ENCODE measurements at regions not wholly inside any gene's neighbourhood (a gene's known extent, or its start where the extent isn't known, plus 50 kb on each side); places are given as distances from the start of the nearest gene placed in this dataset.

DNA sequence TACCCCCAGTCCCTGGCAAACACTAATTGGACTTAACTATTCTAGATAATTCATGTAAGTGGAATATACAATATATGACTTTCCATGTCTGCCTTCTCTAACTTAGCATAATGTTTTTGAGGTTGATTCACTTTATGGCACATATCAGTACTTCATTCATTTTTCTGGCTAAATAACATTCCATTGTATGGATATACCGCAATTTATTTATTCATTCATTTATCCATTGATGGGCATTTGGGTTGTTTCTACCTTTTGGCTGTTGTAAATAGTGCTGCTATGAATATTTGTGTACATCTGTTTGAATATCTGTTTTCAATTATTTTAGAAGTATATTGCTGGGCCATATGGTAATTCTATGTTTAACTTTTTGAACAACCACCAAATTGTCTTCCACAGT lies 616.3 kb downstream of the UTRN start:
- H2AFZ ChIP-seq (ENCODE audit: low read length): no peak overlapping the region
- no peaks in the 10 kb centered on the region for H3K36me3 ChIP-seq (ENCODE audit: low read depth, low read length)
- H3K79me2 ChIP-seq (ENCODE audit: low read length): no peaks in the 10 kb centered on the region
- ChIA-PET CTCF (no interaction called here), POLR2A (ENCODE audit: unreplicated experiment) (no interaction called here)
- ATAC-seq: no peak
- H3K27me3 ChIP-seq (ENCODE audit: low read length): no peaks in the 10 kb centered on the region
- no peak overlapping the region for H3K4me3 ChIP-seq (ENCODE audit: low read length)
- H3K4me2 ChIP-seq (ENCODE audit: low read length): no peak overlapping the region
- no TSS peak for BruUV-seq (replicated peaks)
- TF ChIP-seq, protein P1, sequence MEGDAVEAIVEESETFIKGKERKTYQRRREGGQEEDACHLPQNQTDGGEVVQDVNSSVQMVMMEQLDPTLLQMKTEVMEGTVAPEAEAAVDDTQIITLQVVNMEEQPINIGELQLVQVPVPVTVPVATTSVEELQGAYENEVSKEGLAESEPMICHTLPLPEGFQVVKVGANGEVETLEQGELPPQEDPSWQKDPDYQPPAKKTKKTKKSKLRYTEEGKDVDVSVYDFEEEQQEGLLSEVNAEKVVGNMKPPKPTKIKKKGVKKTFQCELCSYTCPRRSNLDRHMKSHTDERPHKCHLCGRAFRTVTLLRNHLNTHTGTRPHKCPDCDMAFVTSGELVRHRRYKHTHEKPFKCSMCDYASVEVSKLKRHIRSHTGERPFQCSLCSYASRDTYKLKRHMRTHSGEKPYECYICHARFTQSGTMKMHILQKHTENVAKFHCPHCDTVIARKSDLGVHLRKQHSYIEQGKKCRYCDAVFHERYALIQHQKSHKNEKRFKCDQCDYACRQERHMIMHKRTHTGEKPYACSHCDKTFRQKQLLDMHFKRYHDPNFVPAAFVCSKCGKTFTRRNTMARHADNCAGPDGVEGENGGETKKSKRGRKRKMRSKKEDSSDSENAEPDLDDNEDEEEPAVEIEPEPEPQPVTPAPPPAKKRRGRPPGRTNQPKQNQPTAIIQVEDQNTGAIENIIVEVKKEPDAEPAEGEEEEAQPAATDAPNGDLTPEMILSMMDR (conservative IDR thresholded peaks at IDR 0.05; ENCODE audit: low read depth, low read length): no peak
- TF ChIP-seq EZH2 (IDR thresholded peaks at IDR 0.05; ENCODE audit: low read length, unreplicated experiment) (no peak), EZH2phosphoT487 (IDR thresholded peaks at IDR 0.05; ENCODE audit: borderline replicate concordance, low read length) (no peak)
- no peak overlapping the region for H3K27ac ChIP-seq (ENCODE audit: low read length)
- intact Hi-C loops (cut with micrococcal nuclease): no loop called here
- no peaks in the 10 kb centered on the region for H3K9me2 ChIP-seq (replicated peaks; ENCODE audit: low read length)
- peaks cover 34% of the 10 kb centered on the region for H3K4me1 ChIP-seq (ENCODE audit: insufficient read depth, low read length)
- H4K20me1 ChIP-seq (ENCODE audit: low read length): no peaks in the 10 kb centered on the region
- no peak for DNase-seq
- no peak overlapping the region for H3K9ac ChIP-seq (ENCODE audit: low read length)
- H3K9me3 ChIP-seq (ENCODE audit: low read length): no peaks in the 10 kb centered on the region
- peaks cover 17% of the 10 kb centered on the region for H3F3A ChIP-seq (ENCODE audit: low read length, unreplicated experiment)

- Histone ChIP-seq H3F3A (ENCODE audit: low read length, unreplicated experiment) (no peaks in the 10 kb centered on the region), H3K4me1 (ENCODE audit: insufficient read depth, low read length) (peaks cover 21% of the 10 kb centered on the region), H3K4me3 (ENCODE audit: low read length) (no peak overlapping the region), H3K9ac (ENCODE audit: low read length) (no peak overlapping the region), H2AFZ (ENCODE audit: low read length) (no peak overlapping the region), H3K36me3 (ENCODE audit: low read depth, low read length) (no peaks in the 10 kb centered on the region), H3K27me3 (ENCODE audit: low read length) (no peaks in the 10 kb centered on the region), H3K79me2 (ENCODE audit: low read length) (no peaks in the 10 kb centered on the region), H3K9me3 (ENCODE audit: low read length) (no peaks in the 10 kb centered on the region), H3K9me2 (replicated peaks; ENCODE audit: low read length) (no peaks in the 10 kb centered on the region), H3K27ac (ENCODE audit: low read length) (no peak overlapping the region), H3K4me2 (ENCODE audit: low read length) (no peak overlapping the region), H4K20me1 (ENCODE audit: low read length) (no peaks in the 10 kb centered on the region)
- TF ChIP-seq, protein P1 (conservative IDR thresholded peaks at IDR 0.05; ENCODE audit: low read depth, low read length): no peak
- TF ChIP-seq EZH2phosphoT487 (IDR thresholded peaks at IDR 0.05; ENCODE audit: borderline replicate concordance, low read length): no peak
- TF ChIP-seq EZH2 (IDR thresholded peaks at IDR 0.05; ENCODE audit: low read length, unreplicated experiment): no peak
- peak; percentile 64 for ATAC-seq
- ChIA-PET POLR2A (ENCODE audit: unreplicated experiment) (no interaction called here), CTCF (no interaction called here)
- no TSS peak for BruUV-seq (replicated peaks)
- intact Hi-C loops (cut with micrococcal nuclease): no loop called here
- peak; percentile 22 for DNase-seq
Observed at GRCh38 chr6:144908004-144908403, 622.9 kb downstream of the UTRN start.

DNA sequence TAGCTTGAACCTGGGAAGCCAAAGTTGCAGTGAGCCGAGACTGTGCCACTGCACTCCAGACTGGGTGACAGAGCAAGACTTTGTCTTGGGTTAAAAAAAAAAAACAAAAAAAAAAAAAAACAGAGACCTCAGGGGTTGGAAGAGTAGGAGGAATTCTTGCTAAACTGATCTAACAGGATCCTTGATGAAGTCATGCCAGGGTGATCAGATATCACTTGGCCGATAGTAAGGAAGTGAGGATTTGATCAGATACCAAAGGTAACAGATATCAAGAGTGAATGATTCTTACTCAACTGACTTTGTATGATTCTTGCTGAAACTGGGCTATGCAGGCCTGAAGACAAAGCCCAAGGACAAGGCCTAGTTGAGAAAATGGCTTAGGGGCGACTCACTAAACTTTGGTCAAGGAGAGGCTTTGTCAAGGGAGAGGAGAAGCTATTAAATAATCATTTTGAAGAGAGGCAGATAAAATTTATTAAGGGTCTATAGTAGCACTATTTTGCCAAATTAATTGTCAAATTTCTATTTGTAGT lies 624.7 kb downstream of the UTRN start:
- H3K4me3 ChIP-seq (ENCODE audit: low read length): no peak overlapping the region
- H3K9me2 ChIP-seq (replicated peaks; ENCODE audit: low read length): no peaks in the 10 kb centered on the region
- CTCF ChIA-PET: no interaction called here
- peak overlapping the region; percentile 6; the same call in 1 of the 2 replicates for H3K27ac ChIP-seq (ENCODE audit: low read length)
- no peaks in the 10 kb centered on the region for H3K36me3 ChIP-seq (ENCODE audit: low read depth, low read length)
- no TSS peak for BruUV-seq (replicated peaks)
- H3K9me3 ChIP-seq (ENCODE audit: low read length): no peaks in the 10 kb centered on the region
- H3F3A ChIP-seq (ENCODE audit: low read length, unreplicated experiment): no peaks in the 10 kb centered on the region
- peaks cover 21% of the 10 kb centered on the region for H3K4me1 ChIP-seq (ENCODE audit: insufficient read depth, low read length)
- DNase-seq (peak; percentile 54), ATAC-seq (no peak)
- TF ChIP-seq EZH2phosphoT487 (IDR thresholded peaks at IDR 0.05; ENCODE audit: borderline replicate concordance, low read length) (no peak), EZH2 (IDR thresholded peaks at IDR 0.05; ENCODE audit: low read length, unreplicated experiment) (no peak)
- TF ChIP-seq, protein P1 (conservative IDR thresholded peaks at IDR 0.05; ENCODE audit: low read depth, low read length): no peak
- POLR2A ChIA-PET (ENCODE audit: unreplicated experiment): no interaction called here
- no peaks in the 10 kb centered on the region for H3K79me2 ChIP-seq (ENCODE audit: low read length)
- no peaks in the 10 kb centered on the region for H4K20me1 ChIP-seq (ENCODE audit: low read length)
- no peaks in the 10 kb centered on the region for H3K27me3 ChIP-seq (ENCODE audit: low read length)
- no peak overlapping the region for H3K4me2 ChIP-seq (ENCODE audit: low read length)
- intact Hi-C loops (cut with micrococcal nuclease): no loop called here
- H2AFZ ChIP-seq (ENCODE audit: low read length): no peak overlapping the region
- no peak overlapping the region for H3K9ac ChIP-seq (ENCODE audit: low read length)

All from PC-3 (cell line).